PFSK-1 (cell line): ENCODE measurements at regions not wholly inside any gene's neighbourhood (a gene's known extent, or its start where the extent isn't known, plus 50 kb on each side); places are given as distances from the start of the nearest gene placed in this dataset.

Experiments used
- FOXP2 ChIP-seq: optimal IDR thresholded peaks from 2 replicates; pipeline ENCODE3; 2011; ENCODE audit warnings: borderline replicate concordance, control low read depth, inconsistent platforms; ENCODE audit not compliant: insufficient read depth; ENCODE audit errors: extremely low read length, extremely low read depth
- TAF1 ChIP-seq: IDR thresholded peaks from 2 replicates; pipeline ENCODE4 v1.6.1; 2012; ENCODE audit warnings: low read length, control low read depth, borderline replicate concordance; ENCODE audit not compliant: insufficient read depth

GRCh38 chrX:14420841-14421240, 108.5 kb upstream of the GLRA2 start:
- TF ChIP-seq TAF1 (no peak), FOXP2 (no peak)
